ENCODE measurements at regions not wholly inside any gene's neighbourhood (a gene's known extent, or its start where the extent isn't known, plus 50 kb on each side); places are given as distances from the start of the nearest gene placed in this dataset.

DNA sequence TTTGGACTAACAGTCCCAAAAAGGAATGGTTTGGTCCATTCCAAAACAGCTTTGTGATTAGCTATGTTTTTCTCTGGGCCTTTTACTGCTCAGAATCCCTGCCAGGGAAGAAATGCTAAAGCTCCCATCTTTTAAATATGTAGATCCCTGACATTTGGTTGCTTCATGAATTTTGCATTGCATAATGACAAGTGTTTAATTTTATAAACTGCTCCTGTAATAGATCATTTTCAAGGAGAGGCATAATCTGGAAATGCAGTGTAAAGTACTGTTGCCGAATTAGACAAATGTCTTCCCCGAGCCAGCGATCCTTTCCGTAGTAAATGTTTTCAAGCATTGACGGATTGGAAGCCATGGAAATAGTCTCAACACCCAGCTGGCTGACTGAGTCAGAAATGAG lies 291.3 kb upstream of the PRKD1 start:
- H3K9ac ChIP-seq (ENCODE audit: low read length), result no peak overlapping the region
- H4K20me1 ChIP-seq (ENCODE audit: insufficient read depth, low read length), result no peaks in the 10 kb centered on the region
- TF ChIP-seq CTCF (IDR thresholded peaks at IDR 0.05; ENCODE audit: low read length) (no peak), EZH2phosphoT487 (IDR thresholded peaks at IDR 0.05; ENCODE audit: low read length) (no peak), EZH2 (optimal IDR thresholded peaks at IDR 0.05; ENCODE audit: low read depth, low read length) (no peak)
- no peaks in the 10 kb centered on the region for H3F3A ChIP-seq (ENCODE audit: insufficient read depth, low read length)
- no peak for DNase-seq
- H3K9me2 ChIP-seq (replicated peaks; ENCODE audit: insufficient read depth, low read length), result no peaks in the 10 kb centered on the region
- H3K4me1 ChIP-seq (ENCODE audit: low read length), result no peaks in the 10 kb centered on the region
- no peak overlapping the region for H2AFZ ChIP-seq (ENCODE audit: low read length)
- H3K9me3 ChIP-seq (replicated peaks; ENCODE audit: insufficient read depth, low read length), result no peaks in the 10 kb centered on the region
- H3K36me3 ChIP-seq (replicated peaks; ENCODE audit: insufficient read depth, low read length), result no peaks in the 10 kb centered on the region
- no peaks in the 10 kb centered on the region for H3K79me2 ChIP-seq (ENCODE audit: low read length)
- no peaks in the 10 kb centered on the region for H3K27me3 ChIP-seq (replicated peaks; ENCODE audit: insufficient read depth, low read length)
- no peak overlapping the region for H3K4me2 ChIP-seq (ENCODE audit: low read depth, low read length)
- no peak overlapping the region for H3K4me3 ChIP-seq (ENCODE audit: low read length)
- no peak overlapping the region for H3K27ac ChIP-seq (ENCODE audit: low read length)

- Histone ChIP-seq H3K9me2 (replicated peaks; ENCODE audit: insufficient read depth, low read length) (no peaks in the 10 kb centered on the region), H3K27ac (ENCODE audit: low read length) (no peak overlapping the region), H3K9ac (ENCODE audit: low read length) (no peak overlapping the region), H3K9me3 (replicated peaks; ENCODE audit: insufficient read depth, low read length) (no peaks in the 10 kb centered on the region), H3K27me3 (replicated peaks; ENCODE audit: insufficient read depth, low read length) (no peaks in the 10 kb centered on the region), H3K4me2 (ENCODE audit: low read depth, low read length) (no peak overlapping the region), H3K79me2 (ENCODE audit: low read length) (no peaks in the 10 kb centered on the region), H3F3A (ENCODE audit: insufficient read depth, low read length) (no peaks in the 10 kb centered on the region), H3K36me3 (replicated peaks; ENCODE audit: insufficient read depth, low read length) (no peaks in the 10 kb centered on the region), H2AFZ (ENCODE audit: low read length) (no peak overlapping the region), H4K20me1 (ENCODE audit: insufficient read depth, low read length) (no peaks in the 10 kb centered on the region), H3K4me1 (ENCODE audit: low read length) (no peaks in the 10 kb centered on the region), H3K4me3 (ENCODE audit: low read length) (no peak overlapping the region)
- TF ChIP-seq EZH2phosphoT487 (IDR thresholded peaks at IDR 0.05; ENCODE audit: low read length) (no peak), EZH2 (optimal IDR thresholded peaks at IDR 0.05; ENCODE audit: low read depth, low read length) (no peak), CTCF (IDR thresholded peaks at IDR 0.05; ENCODE audit: low read length) (no peak)
- no peak for DNase-seq
These were observed 293.9 kb upstream of the PRKD1 start for GRCh38 chr14:30221546-30221945.

DNA sequence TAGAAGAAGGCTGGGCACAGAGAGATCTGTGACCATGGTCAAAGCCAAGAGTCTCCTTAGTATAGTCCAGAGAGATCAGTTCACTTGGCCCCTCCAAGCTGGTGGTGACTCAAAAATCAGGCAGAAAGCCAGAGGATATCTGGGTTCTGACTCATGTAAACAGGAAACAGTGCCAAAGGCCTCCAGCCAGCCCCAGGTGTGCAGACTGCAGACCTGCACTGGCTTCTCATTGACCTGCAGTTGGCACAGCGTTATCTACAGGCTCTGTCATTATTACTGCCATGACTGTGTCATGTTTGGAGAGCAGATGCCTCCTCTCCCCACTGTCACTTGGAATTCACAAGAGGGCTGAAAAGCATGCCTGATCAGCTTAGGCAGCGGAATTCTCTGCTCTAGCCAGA lies 295.7 kb upstream of the PRKD1 start:
- peak; percentile 36 for DNase-seq
- Histone ChIP-seq H3K4me2 (ENCODE audit: low read depth, low read length) (no peak overlapping the region), H3K27ac (ENCODE audit: low read length) (no peak overlapping the region)

More for the DNA sequence above, 295.7 kb upstream of the PRKD1 start:
- H3K4me1 ChIP-seq (ENCODE audit: low read length), result no peaks in the 10 kb centered on the region
- no peaks in the 10 kb centered on the region for H4K20me1 ChIP-seq (ENCODE audit: insufficient read depth, low read length)
- no peaks in the 10 kb centered on the region for H3K27me3 ChIP-seq (replicated peaks; ENCODE audit: insufficient read depth, low read length)
- no peak overlapping the region for H3K9ac ChIP-seq (ENCODE audit: low read length)
- no peaks in the 10 kb centered on the region for H3F3A ChIP-seq (ENCODE audit: insufficient read depth, low read length)
- TF ChIP-seq EZH2 (optimal IDR thresholded peaks at IDR 0.05; ENCODE audit: low read depth, low read length) (no peak), CTCF (IDR thresholded peaks at IDR 0.05; ENCODE audit: low read length) (no peak), EZH2phosphoT487 (IDR thresholded peaks at IDR 0.05; ENCODE audit: low read length) (no peak)
- no peaks in the 10 kb centered on the region for H3K9me2 ChIP-seq (replicated peaks; ENCODE audit: insufficient read depth, low read length)
- no peak overlapping the region for H3K4me3 ChIP-seq (ENCODE audit: low read length)
- no peaks in the 10 kb centered on the region for H3K9me3 ChIP-seq (replicated peaks; ENCODE audit: insufficient read depth, low read length)
- H3K79me2 ChIP-seq (ENCODE audit: low read length), result no peaks in the 10 kb centered on the region
- H2AFZ ChIP-seq (ENCODE audit: low read length), result no peak overlapping the region
- no peaks in the 10 kb centered on the region for H3K36me3 ChIP-seq (replicated peaks; ENCODE audit: insufficient read depth, low read length)
